Mesendoderm (in vitro differentiated cells): ENCODE measurements at regions not wholly inside any gene's neighbourhood (a gene's known extent, or its start where the extent isn't known, plus 50 kb on each side); places are given as distances from the start of the nearest gene placed in this dataset.
"Not testable (repeated sequence)": the region's sequence is repeated elsewhere in the genome, so short reads cannot be mapped to it uniquely, and the experiment has no call there.

Source experiments
- DNase-seq: peaks from one replicate; pipeline ENCODE4 v3.0.0; 2013
- H2AK5ac ChIP-seq: 2 replicates; pipeline ENCODE4 v1.6.1; 2013; ENCODE audit warnings: low read length, inconsistent platforms
- H2BK120ac ChIP-seq: 2 replicates; pipeline ENCODE4 v1.6.1; 2013; ENCODE audit warnings: low read depth, mild to moderate bottlenecking, low read length, moderate library complexity, mixed read lengths
- H2BK15ac ChIP-seq: replicated peaks from 2 replicates; pipeline ENCODE4 v1.6.1; 2013; ENCODE audit warnings: low read depth, mild to moderate bottlenecking, moderate library complexity
- H2BK5ac ChIP-seq: 2 replicates; pipeline ENCODE4 v1.6.1; 2013; ENCODE audit warnings: low read length, inconsistent platforms
- H3K18ac ChIP-seq: 2 replicates; pipeline ENCODE4 v1.6.1; 2013; ENCODE audit warnings: mild to moderate bottlenecking, low read length, mixed read lengths
- H3K23ac ChIP-seq: one replicate; pipeline ENCODE4 v1.6.1; 2013; ENCODE audit warnings: low read length
- H3K27ac ChIP-seq: 2 replicates; pipeline ENCODE4 v1.5.1; 2013; ENCODE audit warnings: low read depth, mild to moderate bottlenecking, inconsistent platforms, low read length, moderate library complexity
- H3K27me3 ChIP-seq: 2 replicates; pipeline ENCODE4 v1.6.1; 2013; ENCODE audit warnings: low read length, control low read depth, mild to moderate bottlenecking, inconsistent platforms; ENCODE audit not compliant: insufficient read depth, poor library complexity
- H3K36me3 ChIP-seq: 2 replicates; pipeline ENCODE4 v1.6.1; 2013; ENCODE audit warnings: low read length, inconsistent platforms; ENCODE audit not compliant: control insufficient read depth, insufficient read depth
- H3K4ac ChIP-seq: one replicate; pipeline ENCODE4 v1.6.1; 2013; ENCODE audit warnings: low read depth, mild to moderate bottlenecking, low read length, moderate library complexity
- H3K4me1 ChIP-seq: 2 replicates; pipeline ENCODE4 v1.6.1; 2013; ENCODE audit warnings: low read depth, low read length, inconsistent platforms; ENCODE audit not compliant: control insufficient read depth
- H3K4me2 ChIP-seq: 2 replicates; pipeline ENCODE4 v1.6.1; 2013; ENCODE audit warnings: low read length
- H3K4me3 ChIP-seq: 2 replicates; pipeline ENCODE4 v1.5.1; 2013; ENCODE audit warnings: mild to moderate bottlenecking, low read length
- H3K56ac ChIP-seq: one replicate; pipeline ENCODE4 v1.6.1; 2013; ENCODE audit warnings: low read length
- H3K79me1 ChIP-seq: 2 replicates; pipeline ENCODE4 v1.6.1; 2013; ENCODE audit warnings: low read length, inconsistent platforms
- H3K79me2 ChIP-seq: 2 replicates; pipeline ENCODE4 v1.6.1; 2013; ENCODE audit warnings: mild to moderate bottlenecking, low read length; ENCODE audit not compliant: control insufficient read depth, insufficient read depth
- H3K9ac ChIP-seq: 2 replicates; pipeline ENCODE4 v1.6.1; 2013; ENCODE audit warnings: low read length, inconsistent platforms
- H4K5ac ChIP-seq: one replicate; pipeline ENCODE4 v1.6.1; 2013; ENCODE audit warnings: low read length
- H4K8ac ChIP-seq: one replicate; pipeline ENCODE4 v1.6.1; 2013; ENCODE audit warnings: low read depth, mild to moderate bottlenecking, control low read depth, low read length, moderate library complexity
- WGBS: extraction: QIAGEN DNeasy Blood & Tissue Kit; methylation state at CpG from one replicate; pipeline ENCODE4 v1.1.7; 2013; ENCODE audit warnings: low lambda C conversion rate, missing lambda C conversion rate; ENCODE audit not compliant: insufficient coverage; ENCODE audit errors: extremely low coverage; 5-methylcytosine and 5-hydroxymethylcytosine counted together

- H4K5ac ChIP-seq, H3K4ac ChIP-seq, H3K36me3 ChIP-seq, H3K56ac ChIP-seq, H3K9ac ChIP-seq, H3K79me2 ChIP-seq, H4K8ac ChIP-seq, H3K27ac ChIP-seq, H3K23ac ChIP-seq, H2BK15ac ChIP-seq, H2BK5ac ChIP-seq, DNase-seq, H3K4me1 ChIP-seq, H3K4me3 ChIP-seq, H3K27me3 ChIP-seq, H2BK120ac ChIP-seq, H3K79me1 ChIP-seq, H2AK5ac ChIP-seq, H3K18ac ChIP-seq, H3K4me2 ChIP-seq: not testable (repeated sequence)
- no CpG with 5 or more reads among the region's 1 CpG for WGBS
These were observed 108.3 kb upstream of the RUNX1 start for GRCh38 chr21:35157374-35157773.

- WGBS: no CpG with 5 or more reads among the region's 4 CpGs
- Histone ChIP-seq H4K8ac (peak overlapping the region; percentile 13), H3K27ac (no peak overlapping the region), H3K36me3 (no peaks in the 10 kb centered on the region), H3K4me2 (no peak overlapping the region), H3K9ac (no peak overlapping the region), H2BK5ac (no peak overlapping the region), H3K4me3 (no peak overlapping the region), H3K23ac (no peak overlapping the region), H2BK15ac (no peak overlapping the region), H3K27me3 (no peaks in the 10 kb centered on the region), H3K79me2 (no peaks in the 10 kb centered on the region), H3K4me1 (no peaks in the 10 kb centered on the region), H2BK120ac (no peak overlapping the region), H4K5ac (no peak overlapping the region), H3K18ac (no peak overlapping the region), H2AK5ac (no peak overlapping the region), H3K56ac (no peak overlapping the region), H3K4ac (no peak overlapping the region), H3K79me1 (no peaks in the 10 kb centered on the region)
- DNase-seq: no peak
These were observed 107.5 kb upstream of the RUNX1 start for GRCh38 chr21:35156293-35157278.

GRCh38 chr21:35154788-35155187 lies 105.7 kb upstream of the RUNX1 start:
- no peak overlapping the region for H2BK5ac ChIP-seq
- WGBS: no CpG with 5 or more reads among the region's 6 CpGs

GRCh38 chr21:35153671-35154070 lies 104.6 kb upstream of the RUNX1 start:
- Histone ChIP-seq H3K27me3 (no peaks in the 10 kb centered on the region), H3K56ac (no peak overlapping the region), H3K36me3 (no peaks in the 10 kb centered on the region), H3K79me2 (no peaks in the 10 kb centered on the region), H4K8ac (no peak overlapping the region), H2BK15ac (no peak overlapping the region), H3K27ac (no peak overlapping the region), H3K18ac (no peak overlapping the region), H3K9ac (no peak overlapping the region), H3K4me2 (no peak overlapping the region), H3K4me1 (no peaks in the 10 kb centered on the region), H3K4ac (no peak overlapping the region), H2AK5ac (no peak overlapping the region), H3K23ac (no peak overlapping the region), H2BK120ac (no peak overlapping the region), H4K5ac (no peak overlapping the region), H3K79me1 (no peaks in the 10 kb centered on the region), H2BK5ac (no peak overlapping the region), H3K4me3 (no peak overlapping the region)
- no peak for DNase-seq
- WGBS: no CpG with 5 or more reads among the region's 5 CpGs

More at GRCh38 chr21:35154788-35155187, 105.7 kb upstream of the RUNX1 start:
- H2BK15ac ChIP-seq: no peak overlapping the region
- no peak overlapping the region for H4K5ac ChIP-seq
- H3K9ac ChIP-seq: no peak overlapping the region
- no peak overlapping the region for H3K27ac ChIP-seq
- H3K56ac ChIP-seq: no peak overlapping the region
- no peak for DNase-seq
- H4K8ac ChIP-seq: no peak overlapping the region
- H3K4me1 ChIP-seq: no peaks in the 10 kb centered on the region
- H3K79me2 ChIP-seq: no peaks in the 10 kb centered on the region
- no peaks in the 10 kb centered on the region for H3K27me3 ChIP-seq
- no peaks in the 10 kb centered on the region for H3K36me3 ChIP-seq
- no peak overlapping the region for H3K18ac ChIP-seq
- no peak overlapping the region for H3K23ac ChIP-seq
- no peak overlapping the region for H2AK5ac ChIP-seq
- H2BK120ac ChIP-seq: no peak overlapping the region
- no peak overlapping the region for H3K4me2 ChIP-seq
- no peaks in the 10 kb centered on the region for H3K79me1 ChIP-seq
- no peak overlapping the region for H3K4ac ChIP-seq
- no peak overlapping the region for H3K4me3 ChIP-seq

- H3K4me1 ChIP-seq: no peaks in the 10 kb centered on the region
- no peaks in the 10 kb centered on the region for H3K79me1 ChIP-seq
- no peak overlapping the region for H4K8ac ChIP-seq
- H2BK15ac ChIP-seq: no peak overlapping the region
- DNase-seq: peak; percentile 60
- no peaks in the 10 kb centered on the region for H3K36me3 ChIP-seq
- no peak overlapping the region for H3K9ac ChIP-seq
- H3K56ac ChIP-seq: no peak overlapping the region
- H2BK120ac ChIP-seq: no peak overlapping the region
- H3K4me2 ChIP-seq: no peak overlapping the region
- H2BK5ac ChIP-seq: no peak overlapping the region
- no peak overlapping the region for H4K5ac ChIP-seq
- no peak overlapping the region for H3K4me3 ChIP-seq
- no peak overlapping the region for H3K18ac ChIP-seq
- H3K4ac ChIP-seq: no peak overlapping the region
- no peak overlapping the region for H3K23ac ChIP-seq
- no peak overlapping the region for H2AK5ac ChIP-seq
- H3K27ac ChIP-seq: no peak overlapping the region
- H3K27me3 ChIP-seq: no peaks in the 10 kb centered on the region
- no peaks in the 10 kb centered on the region for H3K79me2 ChIP-seq
- no CpG with 5 or more reads among the region's 2 CpGs for WGBS
These were observed 101.6 kb upstream of the RUNX1 start for GRCh38 chr21:35150562-35151226.
